ENCODE measurements at regions not wholly inside any gene's neighbourhood (a gene's known extent, or its start where the extent isn't known, plus 50 kb on each side); places are given as distances from the start of the nearest gene placed in this dataset.

DNA sequence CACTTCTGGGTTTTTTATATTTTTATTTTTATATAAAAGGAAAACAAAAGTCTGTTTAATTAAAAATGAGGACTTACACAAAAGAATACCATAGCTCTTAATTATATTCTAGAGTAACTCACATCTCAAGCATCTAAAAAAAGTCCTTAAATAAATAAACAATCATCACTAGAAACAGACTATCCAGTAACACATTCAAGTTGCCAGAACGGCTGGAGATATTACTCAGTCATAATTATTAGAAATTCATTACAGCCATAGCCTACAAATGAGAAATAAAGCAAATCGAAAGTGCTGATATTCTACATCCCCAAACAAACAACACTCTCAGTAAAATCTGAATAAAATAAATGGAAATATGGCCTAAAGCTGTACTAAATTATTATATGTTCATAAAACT lies 182.5 kb upstream of the C11orf58 start:
- FAIRE-seq (no peak), DNase-seq (ENCODE audit: low spot score) (no peak), ATAC-seq (no peak)
- no peaks in the 10 kb centered on the region for H3K9me3 ChIP-seq (ENCODE audit: low read length)
- H3K36me3 ChIP-seq (replicated peaks in 1 of 2; ENCODE audit: control insufficient read depth in 1 of 2, insufficient read depth in 2 of 2, low read length in 2 of 2) = no peaks in the 10 kb centered on the region
- H3K27ac ChIP-seq (ENCODE audit: extremely low read length, insufficient read depth, low read length) = no peak overlapping the region
- H3K9ac ChIP-seq (ENCODE audit: insufficient read depth, low read depth, low read length) = no peak overlapping the region
- WGBS (ENCODE audit: low lambda C conversion rate) = 1% methylated on average over 2 of the region's 2 CpGs
- no peaks in the 10 kb centered on the region for H4K20me1 ChIP-seq (ENCODE audit: insufficient read depth, low read length)
- no peak overlapping the region for H3K4me3 ChIP-seq (replicated peaks in 1 of 3; ENCODE audit: insufficient read depth in 1 of 3, low read depth in 2 of 3, low read length in 3 of 3)
- H3K27me3 ChIP-seq (ENCODE audit: control insufficient read depth in 1 of 2, insufficient read depth in 2 of 2, low read length in 2 of 2) = no peaks in the 10 kb centered on the region
- CTCF ChIA-PET (ENCODE audit: low intra/inter-chr PET ratio, low total read pairs) = no interaction called here
- in situ Hi-C loops (cut with HindIII; ENCODE audit: extremely low pct_ligation_motif_present, low pct_unique_long_range_greater_than_20kb) = no loop called here
- POLR2A ChIA-PET = no interaction called here
- no peak overlapping the region for H2AFZ ChIP-seq (ENCODE audit: low read length)
- no peak for TF ChIP-seq TRAFD1 (CRISPR knock-in tag; IDR thresholded peaks at IDR 0.05; ENCODE audit: borderline replicate concordance)
- no peak for TF ChIP-seq KDM3A (CRISPR knock-in tag; IDR thresholded peaks at IDR 0.05; ENCODE audit: low read depth)
- no peak for TF ChIP-seq NCOA1 (CRISPR knock-in tag; IDR thresholded peaks at IDR 0.05)
- intact Hi-C loops (cut with micrococcal nuclease; ENCODE audit: unreplicated experiment) = no loop called here
- H3K79me2 ChIP-seq (ENCODE audit: insufficient read depth, low read length) = no peaks in the 10 kb centered on the region
- no TSS peak for BruUV-seq (replicated peaks)
- no peaks in the 10 kb centered on the region for H3K4me1 ChIP-seq (ENCODE audit: insufficient read depth, low read length)
- H3K4me2 ChIP-seq (ENCODE audit: low read depth, low read length) = no peak overlapping the region

DNA sequence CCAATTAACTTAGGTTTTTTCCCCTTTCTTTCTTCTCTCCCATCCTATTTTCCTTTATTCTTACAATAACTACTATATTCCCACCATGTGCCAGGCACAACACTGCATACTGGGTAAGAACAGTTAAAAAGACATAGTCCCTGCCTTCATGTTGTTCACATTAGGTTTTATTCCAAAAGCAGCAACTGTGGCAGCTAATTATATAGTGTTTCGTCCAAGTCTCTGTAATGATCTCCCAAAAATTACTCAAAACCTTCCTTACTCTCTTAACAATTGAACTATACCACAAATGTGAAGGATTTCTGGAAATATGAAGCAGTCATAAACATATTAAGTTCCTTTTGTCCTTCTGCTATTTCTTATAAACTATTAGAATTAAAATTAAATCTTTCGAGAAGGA lies 184.1 kb upstream of the C11orf58 start:
- BruUV-seq (replicated peaks) = no TSS peak
- H3K79me2 ChIP-seq (ENCODE audit: insufficient read depth, low read length) = no peaks in the 10 kb centered on the region
- H3K9ac ChIP-seq (ENCODE audit: insufficient read depth, low read depth, low read length) = no peak overlapping the region
- H4K20me1 ChIP-seq (ENCODE audit: insufficient read depth, low read length) = no peaks in the 10 kb centered on the region
- DNase-seq (ENCODE audit: low spot score) (no peak), ATAC-seq (no peak), FAIRE-seq (no peak)
- WGBS (ENCODE audit: low lambda C conversion rate) = 22% methylated on average over 2 of the region's 2 CpGs
- no peaks in the 10 kb centered on the region for H3K36me3 ChIP-seq (replicated peaks in 1 of 2; ENCODE audit: control insufficient read depth in 1 of 2, insufficient read depth in 2 of 2, low read length in 2 of 2)
- no peak overlapping the region for H3K4me2 ChIP-seq (ENCODE audit: low read depth, low read length)
- no peak for TF ChIP-seq PITX1 (CRISPR knock-in tag; IDR thresholded peaks at IDR 0.05)
- no peak for TF ChIP-seq ZNF121 (CRISPR knock-in tag; IDR thresholded peaks at IDR 0.05)
- TF ChIP-seq, protein P1, sequence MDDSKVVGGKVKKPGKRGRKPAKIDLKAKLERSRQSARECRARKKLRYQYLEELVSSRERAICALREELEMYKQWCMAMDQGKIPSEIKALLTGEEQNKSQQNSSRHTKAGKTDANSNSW (CRISPR knock-in tag; IDR thresholded peaks at IDR 0.05; ENCODE audit: borderline replicate concordance) = no peak
- no peak for TF ChIP-seq DNMT3B (CRISPR knock-in tag; conservative IDR thresholded peaks at IDR 0.05)
- no peak for TF ChIP-seq RFX5 (IDR thresholded peaks at IDR 0.05; ENCODE audit: low read depth, low read length)
- no peak for TF ChIP-seq ZBTB21 (CRISPR knock-in tag; IDR thresholded peaks at IDR 0.05)
- no peak for TF ChIP-seq GABPB1 (CRISPR knock-in tag; IDR thresholded peaks at IDR 0.05)
- TF ChIP-seq ZNF850 (CRISPR knock-in tag; conservative IDR thresholded peaks at IDR 0.05) = no peak
- no peak for TF ChIP-seq ZNF878 (CRISPR knock-in tag; IDR thresholded peaks at IDR 0.05)
- no peak for TF ChIP-seq ZNF652 (CRISPR knock-in tag; IDR thresholded peaks at IDR 0.05; ENCODE audit: borderline replicate concordance, low read depth)
- no peak for TF ChIP-seq GLMP (CRISPR knock-in tag; IDR thresholded peaks at IDR 0.05; ENCODE audit: borderline replicate concordance)
- TF ChIP-seq NBN (conservative IDR thresholded peaks at IDR 0.05) = no peak
- TF ChIP-seq RELA (CRISPR knock-in tag; IDR thresholded peaks at IDR 0.05) = no peak
- no peak for TF ChIP-seq ZMAT3 (CRISPR knock-in tag; conservative IDR thresholded peaks at IDR 0.05)
- TF ChIP-seq BRCA1 (CRISPR knock-in tag; IDR thresholded peaks at IDR 0.05) = no peak
- ChIA-PET POLR2A (no interaction called here), CTCF (ENCODE audit: low intra/inter-chr PET ratio, low total read pairs) (no interaction called here)
- H3K4me3 ChIP-seq (replicated peaks in 1 of 3; ENCODE audit: insufficient read depth in 1 of 3, low read depth in 2 of 3, low read length in 3 of 3) = no peak overlapping the region
- no peak overlapping the region for H3K27ac ChIP-seq (ENCODE audit: extremely low read length, insufficient read depth, low read length)
- H3K4me1 ChIP-seq (ENCODE audit: insufficient read depth, low read length) = no peaks in the 10 kb centered on the region
- H3K27me3 ChIP-seq (ENCODE audit: control insufficient read depth in 1 of 2, insufficient read depth in 2 of 2, low read length in 2 of 2) = no peaks in the 10 kb centered on the region
- in situ Hi-C loops (cut with HindIII; ENCODE audit: extremely low pct_ligation_motif_present, low pct_unique_long_range_greater_than_20kb) (no loop called here), intact Hi-C loops (cut with micrococcal nuclease; ENCODE audit: unreplicated experiment) (no loop called here)
- H3K9me3 ChIP-seq (ENCODE audit: low read length) = no peaks in the 10 kb centered on the region
- H2AFZ ChIP-seq (ENCODE audit: low read length) = no peak overlapping the region
